Right atrium auricular region (tissue), 2 donors: ENCODE measurements at regions not wholly inside any gene's neighbourhood (a gene's known extent, or its start where the extent isn't known, plus 50 kb on each side); places are given as distances from the start of the nearest gene placed in this dataset.

Experiments used
- DNase-seq: peaks from one replicate; pipeline ENCODE4 v3.0.0-alpha.2; 2019; ENCODE audit warnings: low spot score
- H3K27ac ChIP-seq, 2 donors: fragments of 200-600 bp; sonication (generic); 1 replicate in 1 of 2; 2 replicates in 1 of 2; pipeline ENCODE4 v1.5.1; 2016 to 2019
- H3K27me3 ChIP-seq, 2 donors: fragments of 200-600 bp; sonication (generic); one replicate each; pipeline versions ENCODE4 v1.5.1 to v1.6.0; 2017 to 2019
- H3K36me3 ChIP-seq: fragments of 200-600 bp; sonication (generic); one replicate; pipeline ENCODE4 v1.5.1; 2016
- H3K4me1 ChIP-seq, 2 donors: fragments of 200-600 bp; sonication (generic); one replicate each; pipeline versions ENCODE4 v1.5.1 to v1.6.0; 2017 to 2019
- H3K4me3 ChIP-seq, 2 donors: fragments of 200-600 bp; sonication (generic); 1 replicate in 1 of 2; 2 replicates in 1 of 2; pipeline ENCODE4 v1.5.1; 2017 to 2019; ENCODE audit warnings: mild to moderate bottlenecking in 1 of 2, moderate library complexity in 1 of 2
- H3K9me3 ChIP-seq, 2 donors: fragments of 200-600 bp; sonication (generic); one replicate each; pipeline ENCODE4 v1.5.1; 2019
- CTCF ChIP-seq, 2 donors: fragments of 200-600 bp; sonication (generic); IDR thresholded peaks; one replicate each; pipeline ENCODE4 v1.5.1; 2019; ENCODE audit warnings: antibody characterized with exemption in 2 of 2

GRCh38 chr15:25230442-25230841, 208.4 kb downstream of the UBE3A start:
- Histone ChIP-seq H3K9me3 (no peaks in the 10 kb centered on the region), H3K36me3 (no peaks in the 10 kb centered on the region), H3K27ac (no peak overlapping the region), H3K4me3 (no peak overlapping the region), H3K4me1 (no peaks in the 10 kb centered on the region), H3K27me3 (no peaks in the 10 kb centered on the region)
- no peak for TF ChIP-seq CTCF (IDR thresholded peaks at IDR 0.05)
- no peak for DNase-seq

GRCh38 chr15:25233766-25234350, 205.0 kb downstream of the UBE3A start:
- TF ChIP-seq CTCF (IDR thresholded peaks at IDR 0.05): no peak
- Histone ChIP-seq H3K27ac (no peak overlapping the region), H3K4me1 (no peaks in the 10 kb centered on the region), H3K9me3 (no peaks in the 10 kb centered on the region), H3K4me3 (no peak overlapping the region), H3K27me3 (no peaks in the 10 kb centered on the region), H3K36me3 (no peaks in the 10 kb centered on the region)
- DNase-seq: no peak

- Histone ChIP-seq H3K27ac (no peak overlapping the region), H3K27me3 (no peaks in the 10 kb centered on the region), H3K4me1 (no peaks in the 10 kb centered on the region), H3K4me3 (no peak overlapping the region), H3K9me3 (no peaks in the 10 kb centered on the region), H3K36me3 (no peaks in the 10 kb centered on the region)
- no peak for DNase-seq
- no peak for TF ChIP-seq CTCF (IDR thresholded peaks at IDR 0.05)
These were observed 204.0 kb downstream of the UBE3A start for GRCh38 chr15:25234831-25235230.

- Histone ChIP-seq H3K36me3 (no peaks in the 10 kb centered on the region), H3K27ac (no peak overlapping the region), H3K27me3 (no peaks in the 10 kb centered on the region), H3K4me1 (no peaks in the 10 kb centered on the region), H3K4me3 (no peak overlapping the region), H3K9me3 (no peaks in the 10 kb centered on the region)
- no peak for TF ChIP-seq CTCF (IDR thresholded peaks at IDR 0.05)
- DNase-seq: no peak
These were observed 203.4 kb downstream of the UBE3A start for GRCh38 chr15:25235391-25235790.

- no peaks in the 10 kb centered on the region for H3K27me3 ChIP-seq
- DNase-seq: no peak
- no peak overlapping the region for H3K4me3 ChIP-seq
- TF ChIP-seq CTCF (IDR thresholded peaks at IDR 0.05): no peak
- no peaks in the 10 kb centered on the region for H3K9me3 ChIP-seq
- H3K27ac ChIP-seq: no peak overlapping the region
- no peaks in the 10 kb centered on the region for H3K4me1 ChIP-seq
- no peaks in the 10 kb centered on the region for H3K36me3 ChIP-seq
These were observed 202.5 kb downstream of the UBE3A start for GRCh38 chr15:25236143-25236860.

- H3K36me3 ChIP-seq: no peaks in the 10 kb centered on the region
- no peak for DNase-seq
- H3K27ac ChIP-seq: no peak overlapping the region
- no peaks in the 10 kb centered on the region for H3K9me3 ChIP-seq
- no peak for TF ChIP-seq CTCF (IDR thresholded peaks at IDR 0.05)
- H3K4me3 ChIP-seq: no peak overlapping the region
- no peaks in the 10 kb centered on the region for H3K27me3 ChIP-seq
- H3K4me1 ChIP-seq: no peaks in the 10 kb centered on the region
These were observed 202.0 kb downstream of the UBE3A start for GRCh38 chr15:25236861-25237155.
